COLO668 (cell line): ENCODE measurements at regions not wholly inside any gene's neighbourhood (a gene's known extent, or its start where the extent isn't known, plus 50 kb on each side); places are given as distances from the start of the nearest gene placed in this dataset.
A peak's percentile ranks its signal among the peaks of the same experiment; 100 is the strongest.
"Not testable (repeated sequence)": the region's sequence is repeated elsewhere in the genome, so short reads cannot be mapped to it uniquely, and the experiment has no call there.

Source experiments
- DNase-seq: peaks from one replicate; lab custom pipeline; 2025; ENCODE audit not compliant: unreplicated experiment; lab: John Stamatoyannopoulos, UW

GRCh38 chr7:142445019-142445686 lies 187.3 kb upstream of the PRSS58 start:
- DNase-seq: no peak

DNA sequence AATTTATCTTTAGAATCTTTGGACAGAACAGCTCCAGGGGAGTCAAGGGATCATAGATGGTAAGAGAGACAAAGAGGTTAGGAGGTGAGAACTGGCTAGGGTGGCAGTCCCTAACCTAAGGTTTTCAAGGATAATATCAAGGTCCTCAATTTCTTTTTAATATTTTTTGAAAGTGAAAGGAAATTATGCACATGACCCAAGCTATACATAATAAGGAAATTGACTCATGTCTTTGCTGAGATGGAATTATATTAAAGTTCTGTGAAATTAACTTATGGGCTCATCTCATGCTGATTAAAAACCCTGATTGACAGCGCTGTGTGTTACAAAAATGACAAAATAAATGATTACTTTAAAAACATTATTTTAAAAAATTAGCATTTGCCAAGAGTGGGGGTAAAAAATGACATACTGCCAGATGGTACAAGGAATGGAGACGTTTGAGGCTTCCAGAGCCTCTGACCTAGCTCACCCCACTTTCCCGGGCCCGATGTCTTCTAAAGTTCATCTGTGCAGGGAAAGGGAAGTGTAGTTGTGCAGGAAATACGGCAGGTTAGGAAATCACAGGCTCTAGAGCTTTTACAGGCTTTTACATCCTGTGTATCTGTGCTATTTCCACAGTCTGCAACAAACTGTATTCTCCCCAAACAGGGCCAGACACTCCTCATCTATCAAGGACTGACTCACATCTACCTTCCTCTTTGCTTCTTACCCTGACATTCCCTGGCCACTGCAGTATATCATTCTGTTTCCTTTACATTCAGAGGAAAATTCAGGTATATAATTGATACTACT lies 185.6 kb upstream of the PRSS58 start:
- no peak for DNase-seq

DNA sequence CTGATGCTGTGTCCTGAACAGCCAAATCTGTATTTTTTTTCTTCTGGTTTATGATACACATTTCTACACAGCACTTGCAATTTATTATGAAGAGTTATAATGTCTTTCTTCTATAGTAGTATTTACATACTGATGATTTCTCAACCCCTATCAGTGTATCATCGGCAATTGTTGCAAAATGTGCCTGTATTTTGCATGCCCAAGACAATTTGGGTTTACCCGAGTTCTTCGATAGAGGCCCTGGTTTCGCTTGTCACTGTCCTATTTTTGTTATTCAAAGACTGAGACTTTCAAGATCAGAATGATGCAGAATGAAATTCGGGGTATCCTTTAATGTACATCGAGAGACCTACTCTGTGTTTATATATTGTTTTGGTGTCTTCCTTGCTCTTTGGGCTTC lies 184.5 kb upstream of the PRSS58 start:
- DNase-seq: no peak

DNA sequence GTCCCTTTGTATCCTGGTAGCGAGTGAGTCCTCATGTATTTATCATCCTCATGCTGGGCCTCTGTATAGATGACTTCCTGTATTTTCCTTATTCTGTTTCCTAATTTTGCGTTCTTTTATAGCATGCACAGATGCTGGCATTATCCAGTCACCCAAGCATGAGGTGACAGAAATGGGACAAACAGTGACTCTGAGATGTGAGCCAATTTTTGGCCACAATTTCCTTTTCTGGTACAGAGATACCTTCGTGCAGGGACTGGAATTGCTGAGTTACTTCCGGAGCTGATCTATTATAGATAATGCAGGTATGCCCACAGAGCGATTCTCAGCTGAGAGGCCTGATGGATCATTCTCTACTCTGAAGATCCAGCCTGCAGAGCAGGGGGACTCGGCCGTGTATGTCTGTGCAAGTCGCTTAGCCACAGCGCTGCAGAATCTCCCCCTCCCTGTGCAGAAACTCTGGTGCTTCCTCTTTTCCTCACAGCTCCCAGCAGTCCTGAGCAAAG lies 183.1 kb upstream of the PRSS58 start:
- DNase-seq: no peak

DNA sequence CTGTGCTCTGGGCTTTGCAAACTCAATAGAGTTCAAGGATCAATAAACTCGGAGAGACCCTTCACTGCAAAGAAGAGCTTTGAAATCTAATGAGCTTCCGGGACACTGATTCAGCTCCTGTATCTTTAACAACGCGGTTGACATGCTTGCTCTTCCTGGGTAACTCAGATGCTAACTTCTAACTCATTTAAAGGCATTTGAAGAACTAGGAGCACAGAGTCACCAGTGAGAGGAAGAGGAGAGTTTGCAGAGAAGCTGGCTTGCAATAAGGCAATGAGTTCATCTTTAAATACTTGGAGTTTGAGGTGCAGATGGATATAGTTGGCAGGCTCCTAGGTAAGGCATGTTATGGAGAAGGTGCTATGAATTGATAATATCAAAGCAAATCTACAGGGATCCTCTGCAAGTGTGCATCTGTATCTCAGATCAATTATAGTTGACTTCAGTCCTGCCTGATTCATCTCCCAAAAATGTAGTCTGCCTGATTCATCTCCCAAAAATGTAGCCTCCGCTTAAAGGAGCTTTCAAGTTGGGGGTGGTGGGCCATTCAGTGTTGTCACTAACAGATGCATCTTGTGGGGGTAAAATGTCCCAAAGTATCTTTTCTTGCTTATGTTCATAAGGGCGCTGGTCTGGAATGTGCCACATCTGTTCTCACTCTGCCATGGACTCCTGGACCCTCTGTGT lies 182.5 kb upstream of the PRSS58 start:
- no peak for DNase-seq

DNA sequence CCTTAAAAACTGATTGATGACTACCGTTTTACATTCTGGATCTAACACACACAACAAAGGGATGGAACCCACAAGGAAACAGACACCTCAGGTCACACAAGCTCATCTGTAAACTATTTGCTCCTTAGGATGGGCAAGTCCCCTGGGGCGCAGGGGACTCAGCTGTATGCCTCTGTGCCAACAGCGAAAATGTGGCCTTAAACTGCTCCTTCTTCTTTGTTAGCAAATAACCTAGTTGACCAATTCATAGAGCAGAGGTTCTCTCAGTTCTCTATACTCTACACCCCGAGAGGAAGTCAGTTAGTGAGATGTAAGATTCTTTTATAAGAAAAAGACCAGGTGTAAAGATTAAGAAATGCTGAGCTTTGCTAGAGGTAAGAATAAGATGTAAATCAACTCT lies 181.9 kb upstream of the PRSS58 start:
- no peak for DNase-seq

GRCh38 chr7:142438923-142439515 lies 181.2 kb upstream of the PRSS58 start:
- DNase-seq: no peak

DNA sequence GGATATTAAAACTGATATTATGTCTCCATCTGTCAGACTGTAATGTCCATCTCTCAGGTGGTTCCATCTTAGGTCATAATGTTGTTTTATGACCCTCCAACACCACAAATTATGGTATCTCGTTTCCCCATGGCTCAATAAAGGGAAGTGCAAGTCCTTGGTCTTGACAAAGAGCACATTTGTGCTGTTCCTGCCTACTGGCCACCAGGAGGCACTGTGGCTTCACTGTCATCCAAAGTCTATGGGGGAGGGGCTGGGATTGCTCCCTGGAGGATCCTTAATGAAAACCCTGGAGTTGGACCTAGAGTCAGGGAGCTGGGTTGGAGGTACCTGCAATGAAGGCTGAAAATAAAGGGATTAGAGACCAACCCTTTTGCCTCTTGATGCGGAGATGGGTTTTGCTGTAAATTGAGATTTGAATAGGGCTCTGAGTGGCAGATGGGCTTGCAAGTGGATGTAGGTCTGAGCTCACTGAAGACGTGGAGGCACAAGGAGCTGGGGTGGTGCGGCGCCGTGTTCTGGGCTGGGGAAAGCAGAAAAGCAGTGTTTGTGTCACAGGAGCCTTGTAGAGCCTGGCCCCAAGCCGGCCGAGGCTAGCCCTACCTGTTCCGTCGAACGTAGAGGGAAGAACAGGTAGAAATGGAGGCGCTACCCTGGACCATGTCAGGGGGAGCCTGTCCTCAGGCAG lies 180.5 kb upstream of the PRSS58 start:
- DNase-seq: peak; percentile 17

- DNase-seq: no peak
These were observed 179.9 kb upstream of the PRSS58 start for GRCh38 chr7:142437741-142438140.

DNA sequence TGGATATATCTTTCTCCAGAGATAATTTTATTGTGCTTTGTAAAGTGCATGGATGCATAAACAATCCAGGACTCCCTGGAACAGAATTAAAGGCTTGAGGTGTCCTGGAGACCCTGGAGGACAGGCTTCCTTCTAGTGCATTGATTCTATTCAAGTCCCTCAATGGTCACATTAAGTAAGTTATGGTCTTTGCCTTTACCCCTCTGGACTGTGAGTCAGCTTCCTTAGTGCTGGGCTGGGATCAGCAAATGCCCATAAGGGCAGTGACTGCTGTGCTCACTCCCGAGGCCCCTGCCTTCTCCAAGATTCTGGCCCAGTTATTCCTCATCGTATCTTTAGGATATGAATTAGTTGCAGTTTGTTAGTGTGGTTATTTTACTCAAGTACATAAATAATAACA lies 178.7 kb upstream of the PRSS58 start:
- DNase-seq: no peak

DNA sequence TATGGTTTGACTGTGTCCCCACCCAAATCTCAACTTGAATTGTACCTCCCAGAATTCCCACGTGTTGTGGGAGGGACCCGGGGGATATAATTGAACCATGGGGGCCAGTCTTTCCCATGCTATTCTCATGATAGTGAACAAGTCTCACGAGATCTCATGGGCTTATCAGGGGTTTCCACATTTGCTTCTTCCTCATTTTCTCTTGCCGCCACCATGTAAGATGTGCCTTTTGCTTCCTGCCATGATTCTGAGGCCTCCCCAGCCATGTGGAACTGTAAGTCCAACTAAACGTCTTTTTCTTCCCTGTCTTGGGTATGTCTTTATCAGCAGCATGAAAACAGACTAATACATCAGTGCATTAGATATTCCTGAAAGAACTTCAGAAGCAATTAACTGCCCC lies 177.7 kb upstream of the PRSS58 start:
- not testable (repeated sequence) for DNase-seq

DNA sequence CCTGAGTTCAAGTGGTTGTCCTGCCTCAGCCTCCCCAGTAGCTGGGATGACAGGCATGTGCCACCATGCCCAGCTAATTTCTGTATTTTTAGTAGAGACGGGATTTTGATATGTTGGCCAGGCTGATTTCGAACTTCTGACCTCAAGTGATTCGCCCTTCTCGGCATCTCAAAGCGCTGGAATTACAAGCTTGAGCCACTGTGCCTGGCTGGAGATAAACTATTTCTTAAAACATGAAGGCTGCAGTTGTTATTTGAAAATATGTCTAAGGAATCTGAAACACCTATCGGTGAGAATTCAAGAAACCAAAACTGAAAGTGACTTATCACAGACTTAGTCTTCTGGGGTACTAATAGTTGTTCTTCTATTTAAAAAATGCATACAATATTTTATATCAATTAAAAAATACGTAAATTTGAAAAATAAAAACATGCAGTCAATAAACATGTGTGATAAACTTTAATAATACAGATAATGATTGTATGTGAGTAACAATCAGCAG lies 176.9 kb upstream of the PRSS58 start:
- DNase-seq: no peak

GRCh38 chr7:142434133-142434532 lies 176.3 kb upstream of the PRSS58 start:
- not testable (repeated sequence) for DNase-seq

GRCh38 chr7:142432377-142432776 lies 174.5 kb upstream of the PRSS58 start:
- no peak for DNase-seq

DNA sequence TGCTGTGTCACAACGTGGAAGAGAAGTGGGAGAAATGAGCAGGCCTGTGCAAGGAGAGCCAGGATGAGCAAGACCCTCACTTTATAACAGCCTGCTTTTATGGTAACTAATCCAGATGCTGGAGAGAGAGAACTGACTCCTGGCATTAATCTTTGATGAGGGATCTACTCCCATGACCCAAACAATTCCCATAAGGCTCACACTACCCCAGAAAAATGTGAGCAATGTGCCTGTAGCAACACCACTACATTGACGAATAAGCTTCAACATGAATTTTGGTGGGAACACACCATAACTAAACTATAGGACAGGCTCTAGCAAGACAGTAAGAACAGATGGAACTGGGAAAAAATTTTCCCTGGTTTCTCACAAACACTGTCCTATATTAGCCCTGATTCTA lies 173.6 kb upstream of the PRSS58 start:
- DNase-seq: no peak

DNA sequence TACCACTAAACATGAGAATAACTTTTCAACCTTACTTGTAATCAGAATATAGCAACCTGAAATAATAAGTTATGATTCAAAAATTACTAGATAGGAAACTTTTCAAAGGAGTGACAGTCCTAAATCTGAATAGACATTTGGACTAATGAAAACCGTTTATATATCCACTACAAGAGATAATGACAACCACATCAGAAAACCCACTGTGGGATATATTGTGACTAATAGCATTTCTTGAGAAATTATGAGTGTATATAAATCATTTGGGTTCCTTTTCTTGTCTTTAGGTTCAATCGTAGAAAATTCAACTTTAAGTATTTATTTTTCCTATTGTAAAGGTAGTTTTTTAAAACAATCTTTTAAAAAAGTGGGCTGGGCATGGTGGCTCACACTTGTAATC lies 170.2 kb upstream of the PRSS58 start:
- no peak for DNase-seq

DNA sequence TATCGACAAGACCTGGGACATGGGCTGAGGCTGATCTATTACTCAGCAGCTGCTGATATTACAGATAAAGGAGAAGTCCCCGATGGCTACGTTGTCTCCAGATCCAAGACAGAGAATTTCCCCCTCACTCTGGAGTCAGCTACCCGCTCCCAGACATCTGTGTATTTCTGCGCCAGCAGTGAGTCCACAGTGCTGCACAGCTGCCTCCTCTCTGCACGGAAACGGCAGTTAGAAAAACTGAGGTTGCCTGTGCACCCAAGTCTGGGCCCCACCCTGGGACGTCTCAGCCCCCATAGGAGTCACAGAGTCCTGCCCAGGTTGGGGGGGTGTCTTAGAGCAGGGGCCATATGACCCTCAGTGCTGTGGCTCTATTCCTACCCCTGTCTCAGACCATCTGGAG lies 167.4 kb upstream of the PRSS58 start:
- DNase-seq: no peak

GRCh38 chr7:142422621-142423020 lies 164.8 kb upstream of the PRSS58 start:
- DNase-seq: no peak

DNA sequence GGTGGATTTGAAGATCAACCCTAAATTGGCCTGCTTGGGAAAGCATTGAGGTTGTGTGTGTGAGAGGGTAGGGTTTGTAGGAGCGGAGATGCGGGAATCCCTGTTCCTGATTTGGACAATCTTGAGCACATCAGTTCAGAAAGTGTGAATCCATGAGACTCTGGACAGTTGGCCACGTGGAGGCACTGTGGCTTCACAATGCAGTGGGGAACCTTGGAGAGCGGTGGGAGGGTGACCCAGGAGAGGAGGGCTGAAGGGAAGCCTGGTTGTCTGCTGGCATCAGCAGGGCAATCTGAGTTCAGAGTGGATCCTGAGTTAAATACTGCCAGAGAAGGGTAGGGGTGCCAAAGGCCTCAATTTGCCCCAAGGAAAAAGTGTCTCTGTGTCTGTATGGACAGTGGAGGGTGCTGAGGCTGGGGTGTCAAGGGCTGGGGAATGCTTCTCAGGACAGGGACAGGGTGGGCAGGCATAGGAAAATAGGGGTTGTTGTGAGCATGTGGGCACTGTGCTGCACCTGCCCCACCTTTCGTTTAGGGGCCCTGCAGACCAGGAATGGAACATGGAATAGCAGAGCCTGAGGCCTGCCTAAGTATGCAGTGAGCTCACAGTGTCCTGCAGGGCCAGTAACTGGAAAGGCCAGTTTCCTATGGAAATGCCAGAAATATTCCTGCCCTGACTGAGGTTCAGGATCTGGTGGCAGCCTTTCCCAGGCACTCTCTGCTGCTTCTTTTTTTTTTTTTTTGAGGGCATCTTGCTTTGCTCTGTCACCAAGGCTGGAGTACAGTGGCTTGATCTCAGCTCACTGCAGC lies 162.9 kb upstream of the PRSS58 start:
- no peak for DNase-seq

- DNase-seq: no peak
These were observed 160.5 kb upstream of the PRSS58 start for GRCh38 chr7:142418326-142418725.
